ENCODE measurements at regions not wholly inside any gene's neighbourhood (a gene's known extent, or its start where the extent isn't known, plus 50 kb on each side); places are given as distances from the start of the nearest gene placed in this dataset.
"Not testable (repeated sequence)": the region's sequence is repeated elsewhere in the genome, so short reads cannot be mapped to it uniquely, and the experiment has no call there.

DNA sequence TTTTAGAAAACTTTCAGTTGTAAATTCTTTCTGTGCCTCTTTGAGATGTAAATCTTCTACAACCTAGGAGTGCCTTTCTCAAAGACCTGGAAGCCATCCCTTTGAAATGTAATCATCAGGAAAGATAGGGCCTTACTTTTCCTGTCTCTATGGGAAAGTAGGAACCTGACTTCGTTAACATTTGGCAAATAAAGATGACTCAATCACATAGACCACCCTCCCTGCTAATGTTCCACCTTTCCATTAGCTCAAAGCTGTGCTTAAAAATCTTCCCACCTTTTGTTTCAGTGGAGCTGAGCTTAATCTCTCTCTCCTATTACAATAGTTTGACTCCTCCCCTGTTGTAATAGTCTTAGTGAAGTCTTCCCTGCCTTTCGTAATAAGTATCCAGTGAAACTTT is 247.7 kb downstream of the OLFM4 start:
- DNase-seq (ENCODE audit: low spot score) = no peak

DNA sequence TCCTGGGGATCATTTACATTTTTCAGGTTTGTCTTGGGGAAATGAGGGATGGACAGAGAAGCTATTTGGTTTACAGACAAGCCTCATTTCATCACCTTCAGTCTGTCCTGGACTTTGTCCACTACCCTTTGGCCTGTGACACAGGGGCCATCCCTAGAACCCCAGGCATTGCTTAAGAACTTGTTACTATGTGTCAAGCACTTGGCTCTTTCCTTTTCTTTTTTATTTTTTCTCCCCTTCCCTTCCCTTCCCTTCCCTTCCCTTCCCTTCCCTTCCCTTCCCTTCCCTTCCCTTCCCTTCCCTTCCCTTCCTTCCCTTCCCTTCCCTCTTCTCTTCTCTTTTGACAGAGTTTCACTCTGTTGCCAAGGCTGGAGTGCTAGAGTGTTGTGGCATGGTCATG is 253.1 kb downstream of the OLFM4 start:
- no peak for DNase-seq (ENCODE audit: low spot score)

DNA sequence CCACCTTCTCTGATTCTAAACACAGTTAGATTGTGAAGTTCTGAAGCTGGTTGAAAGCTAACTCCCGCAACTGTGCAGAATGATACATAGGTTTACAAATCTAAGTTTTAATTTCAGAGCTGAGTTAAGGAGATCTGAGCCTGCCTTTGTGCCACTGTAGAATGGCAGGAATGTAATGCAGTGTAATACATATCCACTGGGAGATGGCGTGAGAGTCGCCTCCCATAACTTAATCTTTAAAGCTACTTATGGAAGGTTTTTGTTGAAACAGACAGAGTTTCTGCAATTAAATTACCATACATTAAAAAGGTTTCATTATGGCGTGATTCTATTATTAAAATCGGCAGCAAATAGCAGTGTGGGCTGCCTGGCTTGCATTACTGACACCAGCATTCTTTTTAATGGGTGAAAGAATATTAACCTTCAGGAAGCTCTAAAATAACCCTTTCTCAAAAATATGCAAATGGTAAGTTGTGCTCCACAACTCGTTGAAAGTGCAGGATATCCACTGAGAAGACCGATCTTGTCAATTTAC is 257.4 kb downstream of the OLFM4 start:
- no peak for DNase-seq (ENCODE audit: low spot score)

DNA sequence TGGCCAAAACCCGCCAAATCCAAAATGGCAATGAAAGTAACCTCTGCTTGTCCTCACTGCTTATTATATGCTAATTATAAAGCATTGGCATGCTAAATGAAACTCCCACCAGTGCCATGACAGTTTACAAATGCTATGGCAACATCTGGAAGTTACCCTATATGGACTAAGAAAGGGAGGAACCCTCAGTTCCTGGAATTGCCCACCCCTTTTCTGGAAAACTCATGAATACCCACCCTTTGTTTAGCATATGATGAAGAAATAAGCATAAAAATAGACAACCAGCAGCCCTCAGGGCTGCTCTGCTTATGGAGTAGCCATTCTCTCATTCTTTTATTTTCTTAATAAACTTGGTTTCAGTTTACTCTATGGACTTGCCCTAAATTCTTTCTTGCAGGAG is 269.8 kb downstream of the OLFM4 start:
- DNase-seq (ENCODE audit: low spot score) = no peak

DNA sequence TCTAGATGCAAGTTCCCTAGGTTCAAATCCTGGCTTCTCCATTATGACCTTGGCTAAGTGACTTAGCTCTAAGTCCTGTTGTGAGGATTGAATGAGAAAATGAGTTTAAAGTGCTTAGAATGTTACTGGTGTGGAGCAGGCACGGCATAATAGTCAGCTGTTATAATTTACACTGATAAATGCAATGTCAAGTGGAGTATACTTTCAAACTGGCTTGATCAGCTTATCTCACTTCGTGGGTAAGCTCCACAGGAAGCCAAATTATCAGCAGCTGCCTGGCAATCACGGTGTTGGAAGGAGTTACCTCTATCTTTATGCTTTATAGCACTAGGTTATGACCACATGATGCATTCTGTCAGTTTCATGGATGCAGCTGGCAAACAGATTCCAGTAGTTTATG is 272.8 kb downstream of the OLFM4 start:
- no peak for DNase-seq (ENCODE audit: low spot score)

DNA sequence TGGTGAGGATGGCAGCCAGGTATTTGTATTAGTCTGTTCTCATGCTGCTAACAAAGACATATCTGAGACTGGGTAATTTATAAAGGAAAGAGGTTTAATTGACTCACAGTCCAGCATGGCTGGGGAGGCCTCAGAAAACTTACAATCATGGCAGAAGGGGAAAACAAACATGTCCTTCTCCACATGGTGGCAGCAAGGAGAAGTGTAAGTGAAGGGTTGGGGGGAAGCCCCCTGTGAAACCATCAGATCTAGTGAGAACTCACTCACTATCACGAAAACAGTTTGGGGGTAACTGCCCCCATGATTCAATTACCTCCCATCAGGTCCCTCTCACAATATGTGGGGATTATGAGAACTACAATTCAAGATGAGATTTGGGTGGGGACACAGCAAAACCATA is 276.8 kb downstream of the OLFM4 start:
- DNase-seq (ENCODE audit: low spot score) = not testable (repeated sequence)

DNA sequence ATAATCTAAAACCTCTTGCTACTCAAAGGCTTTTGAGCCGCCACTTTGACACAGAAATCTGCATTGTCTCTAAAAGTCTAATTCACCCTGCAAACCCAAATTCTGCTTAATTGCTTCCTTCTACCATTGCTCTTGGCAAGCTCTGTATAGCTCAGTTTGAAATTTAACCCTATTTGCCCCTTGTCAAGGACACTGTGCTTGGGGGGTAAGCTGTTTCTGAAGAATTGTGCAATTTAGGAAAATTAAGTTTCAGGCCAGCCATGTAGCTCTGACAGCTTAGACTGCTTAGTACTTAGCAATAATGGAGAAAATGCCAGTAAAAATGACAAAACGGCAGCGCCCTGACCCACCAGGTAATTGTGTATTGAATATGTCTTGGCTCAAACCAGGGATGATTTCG is 282.2 kb downstream of the OLFM4 start:
- no peak for DNase-seq (ENCODE audit: low spot score)

DNA sequence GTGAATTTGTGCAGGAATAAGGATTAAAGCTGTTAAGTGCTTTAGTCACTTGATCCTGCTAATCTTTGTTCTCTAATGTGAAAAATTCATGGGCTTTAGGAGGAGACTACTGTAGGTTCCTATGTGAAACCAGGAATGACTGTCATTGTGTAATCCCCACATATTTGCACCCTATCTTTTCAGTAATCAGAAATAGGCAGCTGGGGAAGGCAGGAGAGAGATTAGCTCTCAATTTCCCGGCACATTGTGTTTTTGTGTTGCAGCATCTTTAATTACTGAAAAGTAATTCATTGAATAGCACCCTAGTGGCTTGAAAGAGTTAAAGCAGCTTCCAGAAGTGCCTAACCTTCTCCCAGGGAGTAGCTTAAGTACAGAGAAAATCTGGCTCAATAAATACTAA is 282.9 kb downstream of the OLFM4 start:
- DNase-seq (ENCODE audit: low spot score) = no peak

DNA sequence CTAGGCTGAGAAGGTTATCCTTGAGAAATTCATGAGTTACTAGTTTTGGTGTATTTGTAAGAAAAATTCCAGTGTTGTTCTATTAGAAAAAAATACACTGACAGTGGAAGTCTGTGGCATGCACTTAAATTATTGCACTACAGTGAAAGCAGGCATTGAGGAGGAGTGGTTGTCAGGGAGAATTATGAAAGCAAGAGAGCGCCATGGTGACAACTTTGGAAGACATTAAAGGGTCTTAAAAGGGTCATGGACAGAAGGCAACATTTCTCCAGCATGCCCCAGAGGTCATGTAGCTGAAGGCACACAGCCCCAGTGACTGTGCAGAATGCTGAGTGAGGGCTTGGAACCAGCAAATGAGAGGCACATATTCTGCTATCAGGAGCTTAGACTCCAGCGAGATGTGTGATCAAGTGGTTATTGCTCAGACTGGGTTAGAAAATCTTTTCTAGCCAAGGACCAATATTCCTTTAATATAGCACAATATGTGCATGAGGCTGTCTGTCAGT is 292.7 kb downstream of the OLFM4 start:
- no peak for DNase-seq (ENCODE audit: low spot score)

DNA sequence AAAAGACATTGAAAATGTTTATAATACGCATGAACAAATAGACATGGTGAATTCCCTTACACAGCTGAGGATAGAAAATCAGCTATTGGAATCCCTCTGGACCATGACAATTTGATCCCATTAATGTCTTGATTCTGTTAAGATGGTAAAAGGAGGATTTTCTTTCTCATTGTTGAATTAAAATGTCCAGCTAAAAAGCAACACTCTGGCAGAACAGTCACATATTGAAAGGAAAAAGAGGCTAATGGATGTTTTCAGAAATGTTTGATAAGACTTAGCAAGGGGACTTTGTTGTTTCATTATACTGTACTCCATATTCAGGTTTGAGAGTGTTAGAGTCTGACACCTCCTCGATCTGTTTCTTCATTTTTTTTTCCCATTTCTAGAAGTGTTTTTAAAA is 296.0 kb downstream of the OLFM4 start:
- no peak for DNase-seq (ENCODE audit: low spot score)

DNA sequence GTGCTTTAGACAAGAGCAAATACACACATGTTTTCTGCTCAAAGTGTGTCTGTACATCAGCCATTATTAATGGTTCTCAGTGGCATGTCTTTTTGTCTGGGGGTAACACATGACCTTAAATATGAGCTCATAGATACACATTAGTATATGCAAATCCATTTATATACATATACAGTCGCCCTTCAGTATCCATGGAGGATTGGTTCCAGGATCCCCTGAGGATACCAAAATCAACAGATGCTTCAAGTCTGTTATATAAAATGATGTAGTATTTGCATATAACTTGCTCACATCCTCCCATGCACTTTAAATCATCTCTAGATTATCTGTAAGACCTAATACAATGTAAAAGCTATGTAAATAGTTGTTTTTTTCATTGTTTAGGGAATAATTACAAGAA is 298.1 kb downstream of the OLFM4 start:
- no peak for DNase-seq (ENCODE audit: low spot score)

DNA sequence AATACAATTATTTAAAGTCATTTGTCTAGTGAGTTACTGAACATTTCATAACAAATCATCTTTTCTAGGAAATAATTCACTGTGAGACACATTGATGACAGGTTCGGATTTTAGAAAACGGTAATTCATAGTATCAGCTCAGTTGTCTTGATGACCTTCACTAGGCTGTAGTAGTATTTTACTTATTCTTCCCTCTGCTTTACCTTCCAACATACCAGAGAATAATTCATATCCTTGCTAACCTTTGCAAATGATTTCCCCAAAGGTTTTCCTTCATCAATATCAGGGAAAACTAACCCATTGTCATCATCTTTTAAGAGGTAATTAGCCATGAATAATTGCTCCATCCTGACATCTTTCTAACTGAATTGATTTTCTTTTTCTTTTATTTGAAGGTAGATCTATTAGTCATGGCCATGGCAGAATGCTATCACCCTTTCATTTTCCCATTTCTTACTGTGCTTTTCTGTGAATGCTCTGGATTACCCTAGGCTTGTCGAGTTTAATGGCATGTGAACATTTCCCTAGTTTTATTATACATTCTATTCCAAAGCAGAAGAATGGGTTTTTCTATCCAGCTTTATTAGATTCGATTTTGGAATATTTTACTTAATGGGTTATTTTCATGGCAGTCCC is 299.2 kb downstream of the OLFM4 start:
- DNase-seq (ENCODE audit: low spot score) = no peak

DNA sequence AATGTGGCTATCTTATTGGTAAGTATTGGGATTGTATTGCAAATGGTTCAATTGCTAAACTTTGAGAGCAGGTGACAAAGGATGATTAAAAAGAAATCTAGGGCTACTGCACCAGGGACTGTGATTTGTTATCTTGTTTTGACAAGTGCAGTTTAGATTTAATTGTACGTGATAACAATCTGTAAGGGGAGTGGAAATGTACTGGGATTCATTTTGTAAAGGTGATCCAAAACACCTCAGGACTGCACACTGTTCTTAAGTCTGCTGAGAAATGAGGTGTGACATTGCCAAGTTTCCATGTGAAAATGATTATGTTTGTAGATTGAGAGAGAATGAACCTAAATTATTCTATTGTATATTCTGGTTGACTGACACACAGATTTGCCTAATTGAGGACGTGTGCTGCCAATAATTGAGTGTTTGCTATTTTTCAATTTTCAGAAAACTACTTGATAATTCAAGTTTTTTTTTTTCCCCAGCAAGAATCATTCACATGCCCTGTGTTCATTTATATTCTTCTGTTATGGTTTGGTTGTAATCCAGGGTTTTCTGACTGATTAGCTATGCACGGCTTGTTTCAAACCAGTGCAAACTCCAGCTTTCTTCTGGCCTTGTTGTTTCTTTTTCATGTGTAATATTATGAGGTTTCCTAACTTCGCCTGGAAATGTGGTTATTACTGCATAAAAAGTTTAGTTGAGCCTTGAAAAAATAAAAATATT is 308.0 kb downstream of the OLFM4 start:
- no peak for DNase-seq (ENCODE audit: low spot score)

DNA sequence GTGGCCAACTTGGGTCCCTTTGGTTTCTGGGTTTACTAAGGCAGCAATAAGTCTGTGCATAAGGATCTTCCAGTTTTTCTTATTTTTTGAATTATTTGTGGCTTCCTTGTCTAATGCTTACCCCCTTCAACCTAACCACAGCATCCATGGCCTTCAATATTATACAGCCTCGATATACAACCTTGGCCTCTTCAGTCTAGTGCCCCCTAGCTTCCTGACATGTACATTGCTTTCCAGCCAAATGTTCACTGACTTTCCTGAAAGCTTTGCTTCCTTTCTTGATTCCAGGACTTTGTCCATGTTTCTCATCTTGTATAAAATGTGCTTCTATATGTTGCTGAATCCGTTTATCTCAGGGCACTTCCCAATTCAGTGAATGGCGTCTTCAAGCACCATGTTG is 310.1 kb downstream of the OLFM4 start:
- DNase-seq (ENCODE audit: low spot score) = no peak

DNA sequence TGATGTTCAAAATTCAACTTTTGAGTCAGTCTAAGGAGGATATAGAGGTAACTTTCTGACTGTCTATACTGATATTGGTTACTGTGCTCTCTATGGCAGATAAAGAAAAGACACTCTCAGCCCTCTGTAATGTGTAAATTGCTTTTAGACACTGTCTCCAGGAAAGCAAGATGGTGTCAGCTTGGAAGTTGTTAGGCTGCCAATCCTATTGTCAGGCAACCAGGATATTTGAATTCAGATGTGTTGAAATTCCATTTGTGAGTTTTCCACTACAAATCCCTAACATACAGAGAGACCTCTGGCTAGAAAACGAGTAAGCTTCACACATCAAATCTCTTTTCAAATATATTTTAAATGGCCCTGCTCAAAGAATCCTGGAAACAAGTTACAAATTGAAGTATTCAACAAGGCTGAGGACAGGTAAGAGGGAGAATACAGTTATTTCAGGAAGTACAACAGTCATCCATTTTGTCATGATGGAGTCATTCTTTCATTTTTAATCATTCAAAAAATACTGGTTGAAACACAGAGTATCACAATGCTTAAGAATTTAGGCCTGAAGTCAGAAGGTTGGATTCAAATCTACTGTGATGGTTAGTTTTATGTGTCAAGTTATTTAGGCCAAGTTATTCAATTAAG is 312.0 kb downstream of the OLFM4 start:
- DNase-seq (ENCODE audit: low spot score) = no peak

DNA sequence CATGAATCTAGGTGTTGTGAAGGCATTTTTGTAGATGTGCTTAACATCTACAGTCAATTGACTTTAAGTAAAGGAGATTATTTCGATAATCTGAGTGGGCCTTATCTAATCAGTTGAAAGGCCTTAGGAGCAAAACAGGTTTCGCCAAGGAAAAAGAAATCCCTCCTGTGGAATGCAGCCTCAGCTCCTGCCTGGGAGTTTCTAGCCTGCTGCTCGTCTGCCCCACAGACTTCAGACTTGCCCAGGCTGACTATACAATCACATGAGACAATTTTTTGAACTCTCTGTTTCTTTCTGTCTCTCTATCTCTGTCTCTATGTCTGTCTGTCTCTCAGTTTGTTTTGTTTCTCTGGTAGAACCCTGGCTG is 312.5 kb downstream of the OLFM4 start:
- no peak for DNase-seq (ENCODE audit: low spot score)

DNA sequence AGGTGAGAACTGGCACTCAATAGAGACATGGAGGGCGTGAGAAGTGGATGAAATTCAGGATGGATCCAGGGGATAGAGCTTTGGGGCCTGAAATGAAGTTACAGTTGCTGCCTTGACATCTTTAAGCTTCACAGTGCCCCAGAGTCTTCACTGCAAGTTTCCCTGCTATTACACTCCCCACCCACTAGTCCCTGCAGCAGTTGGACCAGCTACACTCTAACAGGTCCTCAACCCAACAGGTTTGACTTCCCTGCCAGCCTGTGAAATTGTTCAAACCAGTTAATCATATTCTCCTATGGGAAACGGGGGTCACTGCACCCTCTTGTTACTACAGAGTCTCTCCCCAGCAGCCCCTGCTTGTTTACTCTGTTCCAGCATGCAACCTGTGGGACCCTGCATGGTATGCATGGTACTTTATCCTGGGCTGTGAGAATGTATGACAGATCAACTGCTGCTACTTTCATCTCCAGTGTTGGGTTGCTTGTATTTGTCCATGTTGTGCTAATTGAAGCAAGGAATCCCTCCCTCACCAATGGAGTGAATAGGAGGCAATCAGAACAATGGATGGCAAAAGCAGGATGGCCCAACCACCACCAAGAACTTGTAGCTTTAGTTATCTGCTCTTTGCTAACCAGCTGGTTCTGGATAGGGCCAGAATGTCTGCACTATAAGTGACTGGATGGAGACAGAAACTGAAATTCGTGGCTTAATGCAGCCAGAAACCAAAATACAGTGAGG is 314.2 kb downstream of the OLFM4 start:
- DNase-seq (ENCODE audit: low spot score) = no peak

DNA sequence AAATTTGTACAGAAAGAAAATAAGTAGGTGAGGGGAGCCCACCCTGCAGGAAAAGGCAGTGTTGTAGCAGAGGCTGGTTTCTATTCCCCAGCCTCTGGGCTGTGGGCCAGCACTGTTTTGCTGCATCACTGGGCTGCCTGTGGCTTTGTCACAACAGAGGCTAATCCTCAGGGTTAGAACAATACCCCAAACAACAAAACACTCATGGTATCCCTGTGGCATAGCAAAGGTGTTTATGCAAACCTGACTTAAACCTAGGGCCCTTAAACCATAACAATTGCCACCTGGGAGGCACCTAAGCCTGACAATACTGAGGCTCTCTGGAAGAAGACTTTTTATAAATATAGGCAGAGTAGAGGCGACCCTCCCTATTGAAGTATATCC is 314.7 kb downstream of the OLFM4 start:
- no peak for DNase-seq (ENCODE audit: low spot score)

DNA sequence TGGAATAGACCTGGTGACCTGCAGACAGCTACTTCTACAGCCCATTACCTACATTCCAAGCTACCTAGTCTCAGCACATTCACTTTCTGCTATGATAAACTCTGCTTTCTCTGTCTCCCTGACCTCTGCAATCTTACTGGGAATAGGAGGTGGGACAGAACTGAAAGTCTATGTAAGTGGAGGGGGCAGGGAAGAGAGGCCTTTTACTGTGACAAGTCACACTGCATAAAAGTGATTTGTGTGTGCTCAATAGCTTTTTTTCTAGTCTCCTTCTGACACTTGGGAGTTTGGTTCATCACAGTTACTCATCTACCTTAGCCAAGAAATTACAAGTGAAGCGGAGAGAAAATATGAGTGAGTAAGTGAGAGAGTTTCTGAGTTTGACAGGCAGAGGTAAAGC is 322.4 kb downstream of the OLFM4 start:
- DNase-seq (ENCODE audit: low spot score) = no peak

DNA sequence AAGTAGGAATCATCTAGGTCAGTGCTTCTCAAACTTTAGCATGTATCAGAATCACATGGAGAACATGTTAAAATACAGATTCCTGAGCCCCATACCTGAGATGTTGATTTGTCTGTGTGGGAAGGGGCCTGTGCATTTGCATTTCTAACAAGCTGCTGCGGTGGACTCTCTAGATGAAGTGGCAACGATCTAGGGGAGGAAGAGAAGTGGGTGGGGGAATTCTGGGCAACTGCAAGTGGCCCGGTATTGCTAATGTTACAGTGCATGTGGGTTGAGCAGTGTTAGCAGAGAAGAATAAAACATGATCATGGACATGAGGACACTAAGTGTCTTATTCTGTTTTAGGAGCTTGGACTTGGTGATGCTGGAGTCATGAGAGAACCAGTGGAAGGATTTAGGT is 329.0 kb downstream of the OLFM4 start:
- no peak for DNase-seq (ENCODE audit: low spot score)

DNA sequence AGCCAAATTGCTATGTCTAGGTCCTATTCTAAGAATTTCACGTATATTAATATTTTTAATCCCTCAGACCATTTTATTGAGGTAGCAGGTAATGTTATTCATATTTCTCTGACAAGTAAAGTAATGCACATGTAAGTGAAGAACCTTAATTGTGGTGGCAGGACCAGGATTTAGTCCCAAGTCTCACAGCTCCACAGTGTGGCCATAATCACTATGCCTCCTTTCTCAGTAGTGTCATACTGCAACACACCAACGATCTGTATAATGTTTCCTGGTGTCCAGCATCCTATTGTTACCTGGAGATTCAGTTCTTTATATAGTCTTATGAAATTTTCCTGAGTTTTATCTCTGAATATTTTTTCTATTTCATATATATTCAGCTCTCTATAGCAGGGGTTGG is 340.3 kb downstream of the OLFM4 start:
- no peak for DNase-seq (ENCODE audit: low spot score)

DNA sequence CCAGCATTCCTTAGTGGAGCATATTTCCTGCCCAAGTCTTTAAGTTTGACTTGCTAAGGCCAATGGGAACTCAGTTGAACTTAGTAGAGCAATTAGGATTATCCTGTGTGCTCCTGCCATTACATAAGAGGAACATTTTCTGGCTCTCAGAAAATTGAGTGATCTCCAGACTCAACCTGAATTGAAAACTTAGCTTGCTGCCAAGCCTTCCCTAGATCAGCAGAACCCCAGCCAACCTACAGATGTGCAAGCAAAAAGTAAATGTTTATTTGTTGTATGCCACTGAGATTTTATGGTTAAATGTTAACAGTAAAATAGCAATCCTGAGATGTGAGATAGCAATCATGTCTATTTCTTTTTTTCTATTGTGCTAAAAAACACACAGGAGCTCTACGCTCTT is 350.9 kb downstream of the OLFM4 start:
- DNase-seq (ENCODE audit: low spot score) = no peak

All from mucosa of gallbladder (tissue), 1 donor.